HEK293T (cell line): ENCODE measurements at regions not wholly inside any gene's neighbourhood (a gene's known extent, or its start where the extent isn't known, plus 50 kb on each side); places are given as distances from the start of the nearest gene placed in this dataset.

Experiments
- CTCF ChIA-PET: fragments of 350-600 bp; formaldehyde crosslinking; extraction: SDS; loops from one replicate; lab custom pipeline; 2021; ENCODE audit warnings: antibody characterized with exemption, inconsistent platforms; lab: Yijun Ruan, JAX
- POLR2A ChIA-PET: fragments of 350-600 bp; formaldehyde crosslinking; extraction: SDS; loops from one replicate; lab custom pipeline; 2020; ENCODE audit warnings: antibody characterized with exemption, inconsistent platforms; lab: Yijun Ruan, JAX
- DNase-seq: peaks from one replicate; pipeline ENCODE4 v3.0.0; 2012; ENCODE audit warnings: mixed read lengths; ENCODE audit errors: extremely low spot score
- ARNT ChIP-seq: fragments of 450-650 bp; IDR thresholded peaks from 2 replicates; pipeline ENCODE4 v1.6.1; 2017; ENCODE audit warnings: mild to moderate bottlenecking
- BHLHE40 ChIP-seq: fragments of 450-650 bp; IDR thresholded peaks from 2 replicates; pipeline ENCODE4 v1.6.1; 2016; ENCODE audit warnings: mild to moderate bottlenecking, moderate library complexity, borderline replicate concordance
- CTBP1 ChIP-seq: fragments of 450-650 bp; IDR thresholded peaks from 2 replicates; pipeline ENCODE4 v1.6.1; 2016; ENCODE audit warnings: borderline replicate concordance
- ELF4 ChIP-seq: fragments of 450-650 bp; IDR thresholded peaks from 2 replicates; pipeline ENCODE4 v1.6.1; 2017; ENCODE audit warnings: antibody characterized with exemption
- FOXA1 ChIP-seq: fragments of 450-650 bp; IDR thresholded peaks from 2 replicates; pipeline ENCODE4 v1.6.1; 2016; ENCODE audit warnings: mild to moderate bottlenecking
- FOXK2 ChIP-seq: fragments of 450-650 bp; IDR thresholded peaks from 2 replicates; pipeline ENCODE4 v1.6.1; 2016; ENCODE audit warnings: mild to moderate bottlenecking
- FOXM1 ChIP-seq: fragments of 450-650 bp; IDR thresholded peaks from 2 replicates; pipeline ENCODE4 v1.6.1; 2017; ENCODE audit warnings: mild to moderate bottlenecking, borderline replicate concordance
- HDGF ChIP-seq: fragments of 450-650 bp; IDR thresholded peaks from 2 replicates; pipeline ENCODE4 v1.6.1; 2017; ENCODE audit warnings: antibody characterized with exemption, borderline replicate concordance
- L3MBTL2 ChIP-seq: fragments of 450-650 bp; conservative IDR thresholded peaks from 2 replicates; pipeline ENCODE4 v1.6.1; 2016; ENCODE audit warnings: mild to moderate bottlenecking
- LEF1 ChIP-seq: fragments of 450-650 bp; IDR thresholded peaks from 2 replicates; pipeline ENCODE4 v1.6.1; 2017; ENCODE audit warnings: mild to moderate bottlenecking, borderline replicate concordance
- NFRKB ChIP-seq: fragments of 450-650 bp; IDR thresholded peaks from 2 replicates; pipeline ENCODE4 v1.6.1; 2016; ENCODE audit warnings: mild to moderate bottlenecking, moderate library complexity
- SP1 ChIP-seq: fragments of 450-650 bp; IDR thresholded peaks from 2 replicates; pipeline ENCODE4 v1.6.1; 2017
- SUZ12 ChIP-seq: fragments of 450-650 bp; IDR thresholded peaks from 2 replicates; pipeline ENCODE4 v1.6.1; 2016; ENCODE audit warnings: mild to moderate bottlenecking
- TARDBP ChIP-seq: fragments of 450-650 bp; IDR thresholded peaks from 2 replicates; pipeline ENCODE4 v1.6.1; 2016
- ZNF384 ChIP-seq: fragments of 450-650 bp; IDR thresholded peaks from 2 replicates; pipeline ENCODE4 v1.6.1; 2016
- TF ChIP-seq, protein P1 (sequence below): fragments of 450-650 bp; IDR thresholded peaks from 2 replicates; pipeline ENCODE4 v1.6.1; 2016

DNA sequence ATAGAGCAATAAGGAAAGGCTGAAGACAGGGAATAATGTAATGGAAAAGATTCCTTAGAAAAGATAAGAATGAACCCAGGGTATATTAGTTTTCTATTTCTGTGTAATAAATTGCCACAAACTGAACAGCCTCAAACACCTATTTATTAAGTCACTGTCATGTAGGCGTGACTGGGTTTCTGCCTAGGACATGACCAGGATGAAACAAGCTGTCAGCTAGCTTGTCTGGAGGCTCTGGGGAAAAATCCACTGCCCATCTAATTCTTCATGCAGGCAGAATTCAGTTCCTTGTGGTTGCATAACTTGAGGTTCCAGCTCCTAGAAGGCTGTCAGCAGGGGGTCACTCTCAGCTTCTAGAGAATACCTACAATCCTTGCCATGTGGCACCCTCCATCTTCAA, 277.7 kb downstream of the TMA16 start:
- TF ChIP-seq, protein P1, sequence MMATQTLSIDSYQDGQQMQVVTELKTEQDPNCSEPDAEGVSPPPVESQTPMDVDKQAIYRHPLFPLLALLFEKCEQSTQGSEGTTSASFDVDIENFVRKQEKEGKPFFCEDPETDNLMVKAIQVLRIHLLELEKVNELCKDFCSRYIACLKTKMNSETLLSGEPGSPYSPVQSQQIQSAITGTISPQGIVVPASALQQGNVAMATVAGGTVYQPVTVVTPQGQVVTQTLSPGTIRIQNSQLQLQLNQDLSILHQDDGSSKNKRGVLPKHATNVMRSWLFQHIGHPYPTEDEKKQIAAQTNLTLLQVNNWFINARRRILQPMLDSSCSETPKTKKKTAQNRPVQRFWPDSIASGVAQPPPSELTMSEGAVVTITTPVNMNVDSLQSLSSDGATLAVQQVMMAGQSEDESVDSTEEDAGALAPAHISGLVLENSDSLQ: no peak
- TF ChIP-seq TARDBP (no peak), LEF1 (no peak), FOXA1 (no peak), CTBP1 (no peak), ARNT (no peak), HDGF (no peak), BHLHE40 (no peak), L3MBTL2 (no peak), FOXM1 (no peak), FOXK2 (no peak), ELF4 (no peak), SP1 (no peak), SUZ12 (no peak), NFRKB (no peak), ZNF384 (no peak)
- CTCF ChIA-PET: no interaction called here

DNA sequence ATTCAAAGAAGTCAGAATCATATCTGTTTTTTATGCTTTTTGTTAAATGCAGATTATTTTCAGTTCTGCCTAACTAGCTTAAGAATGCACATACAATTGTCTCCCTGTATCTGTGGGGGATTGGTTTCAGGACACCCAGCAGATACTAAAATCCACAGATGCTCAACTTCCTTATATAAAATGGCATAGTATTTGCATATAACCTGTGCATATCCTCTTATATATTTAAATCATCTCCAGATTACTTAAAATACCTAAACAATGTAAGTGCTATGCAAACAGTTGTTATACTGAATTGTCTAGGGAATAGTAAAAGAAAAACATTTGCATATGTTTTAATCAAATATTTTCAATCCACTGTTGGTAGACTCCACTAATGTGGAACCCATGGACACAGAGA, 279.4 kb downstream of the TMA16 start:
- POLR2A ChIA-PET: no interaction called here
- no peak for DNase-seq
- CTCF ChIA-PET: no interaction called here
- TF ChIP-seq LEF1 (no peak), L3MBTL2 (no peak), FOXM1 (no peak), NFRKB (no peak), TARDBP (no peak), FOXK2 (no peak)
- TF ChIP-seq, protein P1: no peak

More for the DNA sequence above, 277.7 kb downstream of the TMA16 start:
- DNase-seq: no peak
- POLR2A ChIA-PET: no interaction called here

DNA sequence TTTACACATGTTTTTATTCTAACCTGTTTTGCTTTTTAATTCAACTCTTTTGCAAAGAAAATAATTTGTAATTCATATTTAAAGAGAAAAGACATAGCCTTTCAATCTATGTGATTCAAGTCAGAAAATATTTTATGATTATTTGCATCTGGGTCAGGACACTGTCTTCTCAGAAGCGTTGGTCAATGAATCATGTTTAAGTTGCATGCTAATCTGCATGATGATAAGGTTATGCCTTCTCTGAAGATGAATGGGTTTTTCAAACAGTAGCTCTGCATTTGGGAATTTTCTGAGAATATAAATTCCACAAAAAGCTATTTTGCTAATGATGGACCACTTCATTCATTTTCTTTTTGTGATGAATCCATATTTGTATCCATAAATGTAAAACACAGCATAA, 282.5 kb downstream of the TMA16 start:
- TF ChIP-seq BHLHE40 (no peak), SP1 (no peak), FOXK2 (no peak), ZNF384 (no peak), L3MBTL2 (no peak), NFRKB (no peak), HDGF (no peak), ARNT (no peak), CTBP1 (no peak), FOXA1 (no peak), TARDBP (no peak)
- no peak for DNase-seq
- ChIA-PET CTCF (no interaction called here), POLR2A (no interaction called here)

DNA sequence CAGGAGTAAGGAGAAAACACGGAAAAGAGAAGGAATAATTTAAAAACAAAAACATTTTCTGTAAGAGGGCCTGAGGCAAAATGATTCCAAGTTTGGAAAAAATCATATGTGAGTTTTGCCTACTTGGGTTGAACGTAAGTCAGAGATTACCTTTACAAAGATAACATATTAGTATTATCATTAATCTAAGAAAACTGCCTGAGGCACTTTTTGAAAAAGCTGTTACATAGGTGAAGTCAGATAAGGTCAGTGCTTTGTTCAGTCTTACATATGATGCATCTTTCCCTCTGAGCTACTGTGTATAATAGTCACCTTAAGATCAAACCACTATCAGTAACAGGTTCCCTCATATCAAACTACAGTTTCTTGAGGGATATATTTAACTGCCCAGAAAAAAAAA, 287.2 kb downstream of the TMA16 start:
- no peak for DNase-seq
- ChIA-PET POLR2A (no interaction called here), CTCF (no interaction called here)
- no peak for TF ChIP-seq HDGF
- TF ChIP-seq NFRKB: no peak
- TF ChIP-seq BHLHE40: no peak
- TF ChIP-seq CTBP1: no peak
- no peak for TF ChIP-seq L3MBTL2
- no peak for TF ChIP-seq SUZ12
- TF ChIP-seq, protein P1: no peak
- no peak for TF ChIP-seq TARDBP
- TF ChIP-seq ZNF384: no peak
- no peak for TF ChIP-seq FOXA1
- no peak for TF ChIP-seq ELF4
- no peak for TF ChIP-seq LEF1
- TF ChIP-seq SP1: no peak
- TF ChIP-seq FOXM1: no peak

DNA sequence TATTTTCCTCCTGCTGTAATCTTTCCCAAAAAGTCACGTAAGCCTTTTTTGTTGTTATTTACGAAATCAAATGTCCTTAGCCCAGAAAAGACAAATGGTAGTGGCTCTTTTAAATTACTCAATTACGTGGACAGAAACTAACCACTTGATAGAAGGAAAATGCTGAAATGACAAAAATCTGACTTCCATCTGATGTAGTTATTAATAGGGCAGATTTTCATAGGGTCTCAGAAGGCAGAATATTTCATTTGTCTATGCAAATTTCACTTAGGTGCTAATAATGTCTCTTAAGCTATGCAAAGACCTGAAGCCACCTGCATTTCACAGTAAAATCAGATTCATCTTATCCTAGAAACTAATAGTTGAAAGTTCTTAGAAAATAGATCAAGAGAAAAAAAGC, 295.7 kb downstream of the TMA16 start:
- ChIA-PET CTCF (no interaction called here), POLR2A (no interaction called here)
- no peak for DNase-seq
- TF ChIP-seq ZNF384: no peak
- no peak for TF ChIP-seq CTBP1
- no peak for TF ChIP-seq FOXK2
- no peak for TF ChIP-seq SP1
- TF ChIP-seq BHLHE40: no peak
- TF ChIP-seq, protein P1: no peak
- TF ChIP-seq ARNT: no peak
- TF ChIP-seq LEF1: no peak
- TF ChIP-seq FOXM1: no peak
- TF ChIP-seq NFRKB: no peak
- no peak for TF ChIP-seq L3MBTL2

DNA sequence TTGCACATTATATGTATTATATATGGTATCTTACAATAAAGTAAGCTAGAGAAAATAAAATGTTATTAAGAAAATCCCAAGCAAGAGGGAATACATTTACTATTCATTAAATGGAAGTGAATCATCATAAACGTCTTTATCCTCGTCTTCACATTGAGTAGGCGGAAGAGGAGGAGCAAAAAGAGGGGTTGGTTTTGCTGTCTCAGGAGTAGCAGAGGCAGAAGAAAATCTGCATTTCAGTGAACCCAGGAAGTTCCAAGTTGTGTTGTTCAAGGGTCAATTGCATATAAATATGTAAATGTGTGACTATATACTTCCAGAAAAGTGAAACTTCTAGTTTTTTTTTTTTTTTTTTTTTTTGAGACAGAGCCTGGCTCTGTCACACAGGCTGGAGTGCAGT, 301.4 kb downstream of the TMA16 start:
- ChIA-PET POLR2A (no interaction called here), CTCF (no interaction called here)
- no peak for DNase-seq
- TF ChIP-seq BHLHE40: no peak
- no peak for TF ChIP-seq ZNF384
- no peak for TF ChIP-seq CTBP1
- TF ChIP-seq, protein P1: no peak
- TF ChIP-seq L3MBTL2: no peak
- TF ChIP-seq FOXK2: no peak
- no peak for TF ChIP-seq NFRKB
- TF ChIP-seq FOXM1: no peak
